ENCODE measurements at regions not wholly inside any gene's neighbourhood (a gene's known extent, or its start where the extent isn't known, plus 50 kb on each side); places are given as distances from the start of the nearest gene placed in this dataset.
"Not testable (repeated sequence)": the region's sequence is repeated elsewhere in the genome, so short reads cannot be mapped to it uniquely, and the experiment has no call there.

DNA sequence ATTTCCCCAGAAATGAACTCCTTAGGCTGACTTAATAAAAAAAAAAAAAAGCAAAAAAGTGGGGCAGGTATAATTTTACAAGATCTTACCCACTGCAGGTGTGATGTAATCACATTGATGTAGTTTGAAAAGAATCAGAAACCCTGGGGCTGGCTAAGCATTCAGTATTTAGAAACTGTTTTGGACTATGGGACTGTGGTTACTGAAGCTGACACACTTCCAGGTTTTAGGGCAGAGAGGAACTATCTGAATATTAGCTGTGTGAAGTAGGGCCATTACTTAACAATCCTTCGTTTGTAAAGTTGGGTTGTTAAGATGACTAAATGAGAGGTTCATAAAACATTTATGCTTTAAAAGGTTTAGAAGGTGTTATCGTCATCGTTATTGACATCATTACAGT is 165.3 kb downstream of the FASLG start:
- ChIA-PET CTCF (no interaction called here), POLR2A (no interaction called here)

DNA sequence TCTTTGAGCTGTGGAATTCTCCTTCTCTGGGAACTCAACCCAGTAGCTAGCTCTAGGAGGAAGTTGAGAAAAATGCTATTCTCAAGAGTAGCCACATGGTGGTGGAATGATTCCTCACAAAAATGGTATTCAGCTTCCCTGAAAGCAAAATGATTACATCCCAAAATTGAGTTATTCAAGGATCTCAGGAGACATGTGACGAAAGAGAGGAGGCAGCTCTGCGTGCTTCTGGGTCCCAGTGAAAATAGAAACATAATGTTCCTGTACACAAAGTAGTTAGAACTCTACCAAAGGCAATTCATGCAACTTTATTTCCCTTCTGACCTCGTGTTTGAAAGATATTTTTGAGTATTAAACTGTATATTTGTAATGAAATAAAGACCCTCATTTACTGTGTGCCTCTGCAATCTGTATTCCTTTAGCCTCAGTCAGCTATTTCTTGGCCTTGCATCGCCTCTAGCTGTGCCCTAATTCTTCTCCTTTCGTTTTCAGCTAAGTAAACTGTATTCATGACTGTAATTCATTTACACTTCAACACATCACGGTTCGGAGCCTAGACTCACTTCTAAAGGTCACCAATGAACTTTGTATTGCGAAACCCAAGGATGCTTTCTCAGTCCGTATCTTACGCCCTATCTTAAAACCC is 167.3 kb downstream of the FASLG start:
- CTCF ChIA-PET, result interaction anchor here (0.9 to 1.7 kb wide), 4 partner anchors 81 to 1182 kb away, joined by 3 to 7 read pairs (median 4); no protein-coding TSS in a partner anchor

DNA sequence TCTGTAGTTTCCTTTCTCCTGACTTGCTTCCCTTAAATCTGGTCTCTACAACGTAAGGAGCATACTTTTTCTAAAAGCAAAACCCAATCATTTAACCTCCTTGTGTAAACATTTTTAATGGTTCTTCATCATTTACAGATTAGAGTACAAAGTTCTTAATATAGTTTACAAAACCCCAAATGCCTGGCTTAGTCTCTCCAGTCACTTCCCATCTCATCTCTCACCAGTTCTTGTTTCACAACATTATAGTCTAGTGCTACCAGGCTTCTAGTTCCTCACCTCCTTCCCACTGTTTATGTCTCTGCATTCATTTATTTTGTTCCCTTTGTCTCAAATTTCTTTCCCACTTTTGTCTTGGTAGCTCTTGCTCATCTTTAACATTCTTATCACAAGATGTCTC is 168.4 kb downstream of the FASLG start:
- ChIA-PET POLR2A (no interaction called here), CTCF (interaction anchor here (1.5 kb wide), 1 partner anchor 82 kb away, joined by 7 read pairs; no protein-coding TSS in a partner anchor)

More for the DNA sequence above, 167.3 kb downstream of the FASLG start:
- POLR2A ChIA-PET, result no interaction called here

DNA sequence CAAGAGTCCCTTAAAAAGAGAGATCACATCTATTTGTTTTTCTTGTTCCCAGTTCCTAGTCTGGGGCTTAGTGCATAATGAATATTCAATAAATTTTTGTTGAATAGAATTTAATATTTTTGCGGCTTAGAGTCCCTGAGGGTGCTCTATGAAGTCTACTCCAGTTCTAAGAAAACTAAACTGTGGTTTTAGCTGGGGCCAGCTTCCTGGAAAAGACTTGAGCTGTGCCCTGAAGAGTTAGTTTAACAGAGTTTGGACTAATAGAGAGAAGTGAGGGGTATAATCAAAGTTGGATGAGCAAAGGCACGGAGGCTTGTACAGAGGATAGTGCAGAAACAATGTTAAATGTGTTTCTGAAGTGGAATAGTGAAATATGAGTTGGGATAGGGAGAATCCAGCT is 168.9 kb downstream of the FASLG start:
- POLR2A ChIA-PET, result no interaction called here
- CTCF ChIA-PET, result interaction anchor here (0.6 to 1.3 kb wide), 2 partner anchors 56 to 374 kb away, joined by 3 read pairs; no protein-coding TSS in a partner anchor

DNA sequence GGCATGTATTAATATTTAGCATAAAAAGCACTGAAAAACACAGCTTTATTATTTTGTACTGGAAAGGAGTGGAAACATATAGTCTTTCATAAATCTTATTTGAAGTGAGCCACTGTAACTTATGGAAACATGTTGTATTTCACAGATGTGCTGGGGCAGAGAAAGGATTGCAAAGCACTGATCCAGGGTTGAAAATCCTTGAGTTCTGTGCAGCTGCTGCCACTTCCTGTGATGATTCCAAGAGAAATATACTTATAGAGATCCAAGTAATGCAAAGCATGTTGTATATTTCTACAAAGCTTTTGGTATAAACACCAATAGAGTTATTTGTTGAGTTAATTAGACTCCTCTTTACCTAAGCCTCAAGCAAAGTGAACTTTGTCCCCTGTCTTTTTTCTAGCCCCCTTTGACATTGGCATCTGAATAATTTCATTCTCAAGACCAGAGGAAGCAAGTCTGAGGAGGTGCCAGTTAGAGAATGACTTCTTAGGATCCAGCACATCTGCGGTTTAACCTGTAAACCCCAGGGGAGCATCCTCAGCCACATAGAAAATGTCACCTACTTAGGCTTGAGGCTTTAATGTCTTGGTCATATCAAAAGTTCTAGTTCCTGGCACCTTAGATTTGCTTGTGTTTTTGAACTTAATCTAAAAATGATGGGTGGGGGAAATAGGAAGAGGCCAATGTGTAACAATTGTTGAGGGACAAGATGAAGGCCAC is 173.3 kb downstream of the FASLG start:
- POLR2A ChIA-PET, result no interaction called here
- CTCF ChIA-PET, result no interaction called here

DNA sequence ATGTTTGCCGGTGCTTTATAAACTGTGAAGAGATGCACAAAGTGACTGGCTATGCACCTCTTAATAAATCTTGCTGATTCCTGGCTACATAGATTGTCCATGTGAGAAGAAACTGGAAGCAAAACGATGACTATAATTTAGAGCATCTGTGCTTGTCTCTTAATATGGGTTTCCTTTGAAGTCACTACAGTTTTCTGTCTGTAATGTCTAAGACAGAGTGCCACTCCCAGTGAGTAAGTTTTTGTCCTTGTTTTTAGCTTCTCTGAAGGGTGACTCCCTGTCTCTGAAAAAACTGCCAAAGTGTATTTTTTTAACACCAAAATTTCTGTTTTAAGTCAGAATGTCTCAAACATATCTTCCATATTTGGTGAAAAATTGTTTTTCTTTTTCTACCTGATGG is 175.1 kb downstream of the FASLG start:
- ChIA-PET POLR2A (no interaction called here), CTCF (no interaction called here)

DNA sequence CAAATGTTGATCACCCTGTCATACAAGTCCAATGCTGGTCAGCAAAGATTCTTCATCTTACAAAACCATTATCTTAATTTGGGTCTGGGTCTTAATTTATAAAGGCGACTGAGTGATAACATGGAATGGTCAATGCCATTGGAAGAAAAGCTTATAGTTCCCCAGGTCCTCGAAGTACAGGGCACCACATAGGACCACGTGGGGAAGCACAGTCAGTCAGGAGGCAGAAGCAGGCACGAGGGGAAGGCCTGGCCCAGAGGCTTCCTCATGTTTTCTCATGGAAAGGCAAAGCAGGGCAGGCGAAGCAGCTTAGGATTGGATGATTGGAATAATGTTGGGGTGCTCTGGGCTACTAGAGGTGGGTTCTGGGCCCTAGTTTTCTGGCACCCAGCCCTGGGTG is 175.7 kb downstream of the FASLG start:
- CTCF ChIA-PET, result no interaction called here

GRCh38 chr1:172835834-172836233 is 176.9 kb downstream of the FASLG start:
- ChIA-PET POLR2A (no interaction called here), CTCF (interaction anchor here (0.6 kb wide), 1 partner anchor 104 kb away, joined by 3 read pairs; no protein-coding TSS in a partner anchor)

More for the DNA sequence above, 175.7 kb downstream of the FASLG start:
- POLR2A ChIA-PET, result no interaction called here

GRCh38 chr1:172837816-172838679 is 179.1 kb downstream of the FASLG start:
- ChIA-PET CTCF (interaction anchor here (1.0 kb wide), 1 partner anchor 111 kb away, joined by 3 read pairs; no protein-coding TSS in a partner anchor), POLR2A (no interaction called here)

DNA sequence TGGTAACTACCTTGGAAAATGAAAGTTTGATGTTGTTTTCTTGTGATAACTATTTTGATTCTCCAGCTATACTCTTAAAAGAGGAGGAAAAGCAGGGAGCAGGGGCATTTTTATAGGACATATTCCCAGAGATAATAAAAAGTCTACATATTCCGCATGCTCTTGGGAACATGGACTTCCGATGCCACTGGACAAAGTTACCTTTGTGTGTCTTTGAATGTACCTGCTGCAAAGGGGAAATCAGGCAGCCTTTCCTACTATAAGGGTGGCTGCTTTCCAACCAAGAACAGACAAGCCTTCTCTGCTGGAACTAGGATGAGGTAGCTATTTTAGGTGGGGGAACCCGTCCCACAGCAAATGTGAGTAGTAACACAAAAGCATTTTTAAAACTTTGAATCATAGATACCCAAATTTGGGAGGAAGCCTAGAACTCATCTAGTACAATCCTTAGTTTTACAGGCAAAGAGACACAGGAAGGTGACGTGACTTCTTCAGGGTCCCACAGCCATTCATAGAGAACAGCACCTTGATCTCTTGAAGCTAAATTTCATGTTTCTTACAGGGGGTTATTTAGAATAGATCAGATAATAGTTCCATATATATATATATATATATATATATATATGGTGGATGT is 179.9 kb downstream of the FASLG start:
- ChIA-PET CTCF (no interaction called here), POLR2A (no interaction called here)

- CTCF ChIA-PET, result interaction anchor here (0.6 kb wide), 1 partner anchor 61 kb away, joined by 3 read pairs; no protein-coding TSS in a partner anchor
Measured at GRCh38 chr1:172839639-172840038, 180.7 kb downstream of the FASLG start.

DNA sequence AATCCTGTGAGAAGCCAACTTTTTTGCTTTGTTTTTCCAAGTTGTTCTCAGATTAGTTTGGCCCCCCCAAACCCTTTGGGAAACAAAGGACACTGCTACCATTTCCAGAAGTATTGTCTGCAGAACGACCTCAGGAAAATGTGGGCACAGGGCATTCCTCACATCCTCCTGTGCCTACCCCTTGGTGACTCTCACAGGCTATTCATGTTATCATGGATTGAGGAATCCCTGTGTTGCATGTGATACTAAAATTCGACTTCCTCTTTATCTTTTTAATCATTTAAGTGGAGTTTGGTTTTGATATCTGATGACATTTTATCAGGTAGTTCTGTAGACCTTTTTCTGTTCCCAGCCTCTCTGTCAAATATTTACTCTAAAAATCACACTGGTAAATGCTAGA is 184.5 kb downstream of the FASLG start:
- ChIA-PET POLR2A (no interaction called here), CTCF (interaction anchor here (0.7 kb wide), 1 partner anchor 39 kb away, joined by 3 read pairs; no protein-coding TSS in a partner anchor)

More at GRCh38 chr1:172839639-172840038, 180.7 kb downstream of the FASLG start:
- POLR2A ChIA-PET, result not testable (repeated sequence)

- CTCF ChIA-PET, result interaction anchor here (0.7 kb wide), 1 partner anchor 430 kb away, joined by 3 read pairs; no protein-coding TSS in a partner anchor
- POLR2A ChIA-PET, result interaction anchor here (0.6 kb wide), 1 partner anchor 206 kb away, joined by 3 read pairs; no protein-coding TSS in a partner anchor
Measured at GRCh38 chr1:172845371-172845770, 186.5 kb downstream of the FASLG start.

GRCh38 chr1:172845865-172846264 is 187.0 kb downstream of the FASLG start:
- ChIA-PET POLR2A (interaction anchor here (0.6 kb wide), 2 partner anchors 206 to 394 kb away, joined by 3 to 4 read pairs; no protein-coding TSS in a partner anchor), CTCF (interaction anchor here (0.7 kb wide), 1 partner anchor 430 kb away, joined by 3 read pairs; no protein-coding TSS in a partner anchor)

DNA sequence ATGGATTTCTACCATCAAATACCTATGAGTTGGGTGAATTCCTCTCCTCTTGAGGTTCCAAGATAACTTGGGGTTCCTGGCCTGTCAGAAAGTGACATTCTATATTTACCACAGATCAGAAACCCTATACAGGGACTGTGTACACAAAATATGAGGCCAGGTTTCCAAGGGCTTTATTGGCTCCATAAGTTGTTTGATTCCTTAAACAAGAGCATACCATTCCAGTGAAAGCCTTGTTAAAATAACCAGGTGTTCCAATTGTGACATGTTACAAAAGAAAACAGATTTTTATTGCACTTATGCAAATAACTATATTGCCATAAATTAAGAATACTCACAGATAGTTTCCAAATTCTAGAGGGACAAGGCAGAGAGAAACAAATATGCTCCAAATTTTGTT is 188.9 kb downstream of the FASLG start:
- CTCF ChIA-PET, POLR2A ChIA-PET: not testable (repeated sequence)

DNA sequence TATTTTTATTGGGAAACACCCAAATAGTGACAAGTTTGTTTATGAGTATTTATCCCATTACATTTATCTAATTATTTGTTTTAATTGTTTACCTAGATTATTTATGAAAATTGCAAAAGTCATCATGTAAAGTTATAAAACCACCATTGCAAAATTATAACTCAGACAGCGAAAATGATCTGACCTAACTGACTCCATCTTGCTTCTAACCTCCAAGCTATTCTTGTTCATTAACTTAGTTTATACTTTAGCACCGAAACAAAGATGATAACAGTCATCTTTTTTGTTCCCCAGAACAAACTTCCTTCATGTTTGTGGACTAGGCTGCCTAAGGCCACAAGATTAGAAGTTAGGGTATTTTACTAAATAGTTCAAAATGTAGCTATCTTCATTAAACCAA is 190.8 kb downstream of the FASLG start:
- CTCF ChIA-PET, result no interaction called here
- POLR2A ChIA-PET, result no interaction called here

DNA sequence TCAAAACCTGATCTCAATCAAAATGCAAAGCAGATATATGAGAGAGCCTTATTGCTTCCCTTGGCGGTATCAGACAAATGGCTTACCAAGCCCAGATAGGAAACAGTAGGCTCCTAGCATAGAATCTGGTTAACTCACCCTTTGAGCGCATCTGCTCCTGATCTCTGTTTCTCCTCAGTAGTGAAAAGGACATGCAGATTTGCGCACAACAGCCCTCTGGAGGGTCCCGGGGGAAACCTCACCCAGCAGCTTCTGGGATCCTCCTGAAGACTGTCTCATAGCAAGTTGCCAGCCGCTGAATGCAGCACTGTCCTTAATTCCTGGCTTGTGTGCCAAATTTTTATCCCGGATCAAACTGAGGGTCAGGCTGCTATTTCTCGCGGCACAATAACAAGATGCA is 192.2 kb downstream of the FASLG start:
- ChIA-PET CTCF (no interaction called here), POLR2A (no interaction called here)

- CTCF ChIA-PET, result no interaction called here
- POLR2A ChIA-PET, result no interaction called here
Measured at GRCh38 chr1:172851856-172852255, 193.0 kb downstream of the FASLG start.

GRCh38 chr1:172855983-172856382 is 194.8 kb downstream of the TNFSF18 start:
- POLR2A ChIA-PET, CTCF ChIA-PET: not testable (repeated sequence)

GRCh38 chr1:172863031-172863430 is 187.7 kb downstream of the TNFSF18 start:
- POLR2A ChIA-PET, result no interaction called here
- CTCF ChIA-PET, result no interaction called here
